ENCODE measurements at regions not wholly inside any gene's neighbourhood (a gene's known extent, or its start where the extent isn't known, plus 50 kb on each side); places are given as distances from the start of the nearest gene placed in this dataset.

DNA sequence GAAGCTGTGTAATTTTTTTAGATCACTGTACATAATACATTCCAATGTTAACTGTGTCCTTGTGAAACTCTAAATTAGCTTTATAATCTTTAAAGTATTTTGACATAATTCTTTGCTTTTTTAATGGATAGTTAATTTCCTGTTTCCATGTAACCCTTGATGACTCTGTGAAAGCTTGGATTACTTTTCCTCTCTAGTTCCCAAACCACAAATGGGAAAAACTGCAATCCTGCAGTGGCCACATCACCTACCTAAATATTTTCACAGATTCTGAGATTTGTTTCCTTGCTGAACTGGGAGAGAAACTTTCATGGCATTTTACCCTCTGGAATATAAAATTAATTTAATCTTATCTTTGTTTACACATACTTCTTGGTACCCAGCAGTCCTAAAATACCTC is 161.6 kb upstream of the CCDC68 start:
- TF ChIP-seq ARNTL (CRISPR knock-in tag; IDR thresholded peaks at IDR 0.05; ENCODE audit: borderline replicate concordance, low read depth) (no peak), TCF4 (CRISPR knock-in tag; IDR thresholded peaks at IDR 0.05; ENCODE audit: borderline replicate concordance) (no peak), SNAI2 (CRISPR knock-in tag; IDR thresholded peaks at IDR 0.05) (no peak), TOX (CRISPR knock-in tag; IDR thresholded peaks at IDR 0.05; ENCODE audit: borderline replicate concordance) (no peak), RARB (CRISPR knock-in tag; IDR thresholded peaks at IDR 0.05) (no peak), GLIS3 (CRISPR knock-in tag; IDR thresholded peaks at IDR 0.05) (no peak), PPARA (CRISPR knock-in tag; IDR thresholded peaks at IDR 0.05; ENCODE audit: borderline replicate concordance) (no peak), ESRRG (CRISPR knock-in tag; IDR thresholded peaks at IDR 0.05) (no peak), ZFP30 (CRISPR knock-in tag; IDR thresholded peaks at IDR 0.05) (no peak), ISL1 (CRISPR knock-in tag; IDR thresholded peaks at IDR 0.05) (no peak), BACH2 (CRISPR knock-in tag; IDR thresholded peaks at IDR 0.05; ENCODE audit: borderline replicate concordance) (no peak)
- TF ChIP-seq, protein P1, sequence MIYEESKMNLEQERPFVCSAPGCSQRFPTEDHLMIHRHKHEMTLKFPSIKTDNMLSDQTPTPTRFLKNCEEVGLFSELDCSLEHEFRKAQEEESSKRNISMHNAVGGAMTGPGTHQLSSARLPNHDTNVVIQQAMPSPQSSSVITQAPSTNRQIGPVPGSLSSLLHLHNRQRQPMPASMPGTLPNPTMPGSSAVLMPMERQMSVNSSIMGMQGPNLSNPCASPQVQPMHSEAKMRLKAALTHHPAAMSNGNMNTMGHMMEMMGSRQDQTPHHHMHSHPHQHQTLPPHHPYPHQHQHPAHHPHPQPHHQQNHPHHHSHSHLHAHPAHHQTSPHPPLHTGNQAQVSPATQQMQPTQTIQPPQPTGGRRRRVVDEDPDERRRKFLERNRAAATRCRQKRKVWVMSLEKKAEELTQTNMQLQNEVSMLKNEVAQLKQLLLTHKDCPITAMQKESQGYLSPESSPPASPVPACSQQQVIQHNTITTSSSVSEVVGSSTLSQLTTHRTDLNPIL (CRISPR knock-in tag; IDR thresholded peaks at IDR 0.05; ENCODE audit: low read depth): no peak
- TF ChIP-seq, protein P2, sequence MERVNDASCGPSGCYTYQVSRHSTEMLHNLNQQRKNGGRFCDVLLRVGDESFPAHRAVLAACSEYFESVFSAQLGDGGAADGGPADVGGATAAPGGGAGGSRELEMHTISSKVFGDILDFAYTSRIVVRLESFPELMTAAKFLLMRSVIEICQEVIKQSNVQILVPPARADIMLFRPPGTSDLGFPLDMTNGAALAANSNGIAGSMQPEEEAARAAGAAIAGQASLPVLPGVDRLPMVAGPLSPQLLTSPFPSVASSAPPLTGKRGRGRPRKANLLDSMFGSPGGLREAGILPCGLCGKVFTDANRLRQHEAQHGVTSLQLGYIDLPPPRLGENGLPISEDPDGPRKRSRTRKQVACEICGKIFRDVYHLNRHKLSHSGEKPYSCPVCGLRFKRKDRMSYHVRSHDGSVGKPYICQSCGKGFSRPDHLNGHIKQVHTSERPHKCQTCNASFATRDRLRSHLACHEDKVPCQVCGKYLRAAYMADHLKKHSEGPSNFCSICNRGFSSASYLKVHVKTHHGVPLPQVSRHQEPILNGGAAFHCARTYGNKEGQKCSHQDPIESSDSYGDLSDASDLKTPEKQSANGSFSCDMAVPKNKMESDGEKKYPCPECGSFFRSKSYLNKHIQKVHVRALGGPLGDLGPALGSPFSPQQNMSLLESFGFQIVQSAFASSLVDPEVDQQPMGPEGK (CRISPR knock-in tag; IDR thresholded peaks at IDR 0.05; ENCODE audit: borderline replicate concordance): no peak
- TF ChIP-seq, protein P3, sequence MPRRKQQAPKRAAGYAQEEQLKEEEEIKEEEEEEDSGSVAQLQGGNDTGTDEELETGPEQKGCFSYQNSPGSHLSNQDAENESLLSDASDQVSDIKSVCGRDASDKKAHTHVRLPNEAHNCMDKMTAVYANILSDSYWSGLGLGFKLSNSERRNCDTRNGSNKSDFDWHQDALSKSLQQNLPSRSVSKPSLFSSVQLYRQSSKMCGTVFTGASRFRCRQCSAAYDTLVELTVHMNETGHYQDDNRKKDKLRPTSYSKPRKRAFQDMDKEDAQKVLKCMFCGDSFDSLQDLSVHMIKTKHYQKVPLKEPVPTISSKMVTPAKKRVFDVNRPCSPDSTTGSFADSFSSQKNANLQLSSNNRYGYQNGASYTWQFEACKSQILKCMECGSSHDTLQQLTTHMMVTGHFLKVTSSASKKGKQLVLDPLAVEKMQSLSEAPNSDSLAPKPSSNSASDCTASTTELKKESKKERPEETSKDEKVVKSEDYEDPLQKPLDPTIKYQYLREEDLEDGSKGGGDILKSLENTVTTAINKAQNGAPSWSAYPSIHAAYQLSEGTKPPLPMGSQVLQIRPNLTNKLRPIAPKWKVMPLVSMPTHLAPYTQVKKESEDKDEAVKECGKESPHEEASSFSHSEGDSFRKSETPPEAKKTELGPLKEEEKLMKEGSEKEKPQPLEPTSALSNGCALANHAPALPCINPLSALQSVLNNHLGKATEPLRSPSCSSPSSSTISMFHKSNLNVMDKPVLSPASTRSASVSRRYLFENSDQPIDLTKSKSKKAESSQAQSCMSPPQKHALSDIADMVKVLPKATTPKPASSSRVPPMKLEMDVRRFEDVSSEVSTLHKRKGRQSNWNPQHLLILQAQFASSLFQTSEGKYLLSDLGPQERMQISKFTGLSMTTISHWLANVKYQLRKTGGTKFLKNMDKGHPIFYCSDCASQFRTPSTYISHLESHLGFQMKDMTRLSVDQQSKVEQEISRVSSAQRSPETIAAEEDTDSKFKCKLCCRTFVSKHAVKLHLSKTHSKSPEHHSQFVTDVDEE (CRISPR knock-in tag; IDR thresholded peaks at IDR 0.05): no peak
